ENCODE measurements at regions not wholly inside any gene's neighbourhood (a gene's known extent, or its start where the extent isn't known, plus 50 kb on each side); places are given as distances from the start of the nearest gene placed in this dataset.

DNA sequence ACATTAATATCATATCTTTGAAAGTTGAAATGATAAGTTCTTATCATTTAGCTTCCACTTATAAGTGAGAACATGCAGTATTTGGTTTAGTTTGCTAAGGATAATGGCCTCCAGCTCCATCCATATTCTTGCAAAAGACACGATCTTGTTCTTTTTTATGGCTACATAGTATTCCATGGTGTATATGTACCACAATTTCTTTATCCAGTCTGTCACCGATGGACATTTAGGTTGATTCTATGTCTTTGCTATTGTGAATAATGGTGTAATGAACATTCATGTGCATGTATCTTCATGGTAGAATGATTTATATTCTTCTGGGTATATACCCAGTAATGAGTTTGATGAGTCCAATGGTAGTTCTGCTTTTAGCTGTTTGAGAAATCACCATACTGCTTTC, 135.0 kb upstream of the PRR16 start:
- Histone ChIP-seq H2AFZ (ENCODE audit: low read length) (no peak overlapping the region), H3K4me3 (replicated peaks in 1 of 4; ENCODE audit: control extremely low read depth in 1 of 4, insufficient read depth in 1 of 4, low read depth in 3 of 4, low read length in 4 of 4) (no peak overlapping the region), H4K20me1 (ENCODE audit: control insufficient read depth, extremely low read depth, insufficient read depth, low read length) (no peaks in the 10 kb centered on the region), H3K27me3 (ENCODE audit: control insufficient read depth, insufficient read depth, low read length) (no peaks in the 10 kb centered on the region), H3K9ac (ENCODE audit: insufficient read depth, low read length) (no peak overlapping the region), H3K9me3 (ENCODE audit: control insufficient read depth, insufficient read depth, low read depth, low read length) (no peaks in the 10 kb centered on the region), H3K27ac (ENCODE audit: insufficient read depth, low read length) (no peak overlapping the region), H3K79me2 (ENCODE audit: control insufficient read depth, insufficient read depth, low read length) (no peaks in the 10 kb centered on the region), H3K4me1 (ENCODE audit: control insufficient read depth, extremely low read depth, insufficient read depth, low read length) (no peaks in the 10 kb centered on the region), H3K4me2 (ENCODE audit: extremely low read depth, insufficient read depth, low read length) (no peak overlapping the region), H3K36me3 (ENCODE audit: control insufficient read depth, insufficient read depth, low read length) (no peaks in the 10 kb centered on the region)
- TF ChIP-seq, protein P1, sequence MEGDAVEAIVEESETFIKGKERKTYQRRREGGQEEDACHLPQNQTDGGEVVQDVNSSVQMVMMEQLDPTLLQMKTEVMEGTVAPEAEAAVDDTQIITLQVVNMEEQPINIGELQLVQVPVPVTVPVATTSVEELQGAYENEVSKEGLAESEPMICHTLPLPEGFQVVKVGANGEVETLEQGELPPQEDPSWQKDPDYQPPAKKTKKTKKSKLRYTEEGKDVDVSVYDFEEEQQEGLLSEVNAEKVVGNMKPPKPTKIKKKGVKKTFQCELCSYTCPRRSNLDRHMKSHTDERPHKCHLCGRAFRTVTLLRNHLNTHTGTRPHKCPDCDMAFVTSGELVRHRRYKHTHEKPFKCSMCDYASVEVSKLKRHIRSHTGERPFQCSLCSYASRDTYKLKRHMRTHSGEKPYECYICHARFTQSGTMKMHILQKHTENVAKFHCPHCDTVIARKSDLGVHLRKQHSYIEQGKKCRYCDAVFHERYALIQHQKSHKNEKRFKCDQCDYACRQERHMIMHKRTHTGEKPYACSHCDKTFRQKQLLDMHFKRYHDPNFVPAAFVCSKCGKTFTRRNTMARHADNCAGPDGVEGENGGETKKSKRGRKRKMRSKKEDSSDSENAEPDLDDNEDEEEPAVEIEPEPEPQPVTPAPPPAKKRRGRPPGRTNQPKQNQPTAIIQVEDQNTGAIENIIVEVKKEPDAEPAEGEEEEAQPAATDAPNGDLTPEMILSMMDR (conservative IDR thresholded peaks at IDR 0.05 in 1 of 2, IDR thresholded peaks at IDR 0.05 in 1 of 2; ENCODE audit: low read depth in 1 of 2, low read length in 2 of 2) = no peak
- TF ChIP-seq EZH2 (IDR thresholded peaks at IDR 0.05; ENCODE audit: low read length, missing control alignments) = no peak
- DNase-seq (ENCODE audit: low read depth in 2 of 2) = no peak

DNA sequence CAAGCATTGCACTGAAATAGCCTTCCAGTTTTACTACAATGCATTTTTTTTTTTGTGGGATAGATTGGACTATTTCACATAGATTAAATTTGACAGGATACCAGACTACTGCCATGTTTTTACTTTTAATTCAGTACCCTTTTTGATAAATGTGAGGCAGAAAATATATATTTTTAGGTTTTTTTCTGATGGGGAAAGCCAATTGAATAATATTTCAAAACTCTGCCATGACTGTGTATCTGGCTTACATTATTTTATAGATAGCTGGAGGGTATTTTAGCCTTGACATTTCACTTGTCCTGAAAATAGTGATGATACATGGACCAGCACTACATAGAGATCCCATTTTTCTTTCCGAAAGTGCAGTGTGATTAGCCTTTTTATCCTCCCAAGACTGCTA, 133.5 kb upstream of the PRR16 start:
- H3K27me3 ChIP-seq (ENCODE audit: control insufficient read depth, insufficient read depth, low read length) = no peaks in the 10 kb centered on the region
- no peak overlapping the region for H3K9ac ChIP-seq (ENCODE audit: insufficient read depth, low read length)
- H3K9me3 ChIP-seq (ENCODE audit: control insufficient read depth, insufficient read depth, low read depth, low read length) = no peaks in the 10 kb centered on the region
- H3K4me1 ChIP-seq (ENCODE audit: control insufficient read depth, extremely low read depth, insufficient read depth, low read length) = no peaks in the 10 kb centered on the region
- H4K20me1 ChIP-seq (ENCODE audit: control insufficient read depth, extremely low read depth, insufficient read depth, low read length) = no peaks in the 10 kb centered on the region
- TF ChIP-seq, protein P1 (conservative IDR thresholded peaks at IDR 0.05 in 1 of 2, IDR thresholded peaks at IDR 0.05 in 1 of 2; ENCODE audit: low read depth in 1 of 2, low read length in 2 of 2) = no peak
- no peak for TF ChIP-seq EZH2 (IDR thresholded peaks at IDR 0.05; ENCODE audit: low read length, missing control alignments)
- H3K27ac ChIP-seq (ENCODE audit: insufficient read depth, low read length) = no peak overlapping the region
- DNase-seq (ENCODE audit: low read depth in 2 of 2) = no peak
- H2AFZ ChIP-seq (ENCODE audit: low read length) = no peak overlapping the region
- H3K4me3 ChIP-seq (replicated peaks in 1 of 4; ENCODE audit: control extremely low read depth in 1 of 4, insufficient read depth in 1 of 4, low read depth in 3 of 4, low read length in 4 of 4) = no peak overlapping the region
- no peak overlapping the region for H3K4me2 ChIP-seq (ENCODE audit: extremely low read depth, insufficient read depth, low read length)
- no peaks in the 10 kb centered on the region for H3K36me3 ChIP-seq (ENCODE audit: control insufficient read depth, insufficient read depth, low read length)
- H3K79me2 ChIP-seq (ENCODE audit: control insufficient read depth, insufficient read depth, low read length) = no peaks in the 10 kb centered on the region

DNA sequence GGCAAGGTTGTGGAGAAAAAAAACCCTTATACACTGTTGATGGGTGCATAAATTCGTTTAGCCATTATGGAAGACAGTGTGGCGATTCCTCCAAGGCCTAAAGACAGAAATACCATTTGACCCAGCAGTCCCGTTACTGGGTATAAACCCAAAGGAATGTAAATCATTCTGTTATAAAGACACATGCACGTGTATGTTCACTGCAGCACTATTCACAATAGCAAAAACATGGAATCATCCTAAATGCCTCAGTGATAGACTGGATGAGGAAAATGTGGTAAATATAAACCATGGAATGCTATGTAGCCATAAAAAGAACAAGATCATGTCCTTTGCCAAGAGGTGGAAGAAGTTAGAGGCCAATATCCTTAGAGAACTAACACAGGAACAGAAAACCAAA, 119.9 kb upstream of the PRR16 start:
- H2AFZ ChIP-seq (ENCODE audit: low read length) = no peak overlapping the region
- no peaks in the 10 kb centered on the region for H4K20me1 ChIP-seq (ENCODE audit: control insufficient read depth, extremely low read depth, insufficient read depth, low read length)
- no peak overlapping the region for H3K4me3 ChIP-seq (replicated peaks in 1 of 4; ENCODE audit: control extremely low read depth in 1 of 4, insufficient read depth in 1 of 4, low read depth in 3 of 4, low read length in 4 of 4)
- no peak overlapping the region for H3K27ac ChIP-seq (ENCODE audit: insufficient read depth, low read length)
- H3K9me3 ChIP-seq (ENCODE audit: control insufficient read depth, insufficient read depth, low read depth, low read length) = no peaks in the 10 kb centered on the region
- no peak for DNase-seq (ENCODE audit: low read depth in 2 of 2)
- no peaks in the 10 kb centered on the region for H3K79me2 ChIP-seq (ENCODE audit: control insufficient read depth, insufficient read depth, low read length)
- H3K27me3 ChIP-seq (ENCODE audit: control insufficient read depth, insufficient read depth, low read length) = no peaks in the 10 kb centered on the region
- TF ChIP-seq EZH2 (IDR thresholded peaks at IDR 0.05; ENCODE audit: low read length, missing control alignments) = no peak
- TF ChIP-seq, protein P1 (conservative IDR thresholded peaks at IDR 0.05 in 1 of 2, IDR thresholded peaks at IDR 0.05 in 1 of 2; ENCODE audit: low read depth in 1 of 2, low read length in 2 of 2) = no peak
- no peak overlapping the region for H3K9ac ChIP-seq (ENCODE audit: insufficient read depth, low read length)
- H3K4me2 ChIP-seq (ENCODE audit: extremely low read depth, insufficient read depth, low read length) = no peak overlapping the region
- no peaks in the 10 kb centered on the region for H3K4me1 ChIP-seq (ENCODE audit: control insufficient read depth, extremely low read depth, insufficient read depth, low read length)
- no peaks in the 10 kb centered on the region for H3K36me3 ChIP-seq (ENCODE audit: control insufficient read depth, insufficient read depth, low read length)
